ENCODE measurements at regions not wholly inside any gene's neighbourhood (a gene's known extent, or its start where the extent isn't known, plus 50 kb on each side); places are given as distances from the start of the nearest gene placed in this dataset.
"Not testable (repeated sequence)": the region's sequence is repeated elsewhere in the genome, so short reads cannot be mapped to it uniquely, and the experiment has no call there.

- H3K36me3 ChIP-seq (ENCODE audit: control insufficient read depth, insufficient read depth, low read length) = no peaks in the 10 kb centered on the region
- H3K4me3 ChIP-seq (ENCODE audit: low read length) = no peak overlapping the region
- H3K9ac ChIP-seq (ENCODE audit: low read length) = no peak overlapping the region
- H3K9me3 ChIP-seq (ENCODE audit: control insufficient read depth, low read length) = no peaks in the 10 kb centered on the region
- H3K4me1 ChIP-seq (ENCODE audit: control insufficient read depth, insufficient read depth, low read length) = no peaks in the 10 kb centered on the region
- H3K27me3 ChIP-seq (ENCODE audit: control insufficient read depth, insufficient read depth, low read length) = no peaks in the 10 kb centered on the region
Observed at GRCh38 chr11:121872356-121872755, 243.7 kb downstream of the BLID start.

GRCh38 chr11:121870206-121871045 lies 245.6 kb downstream of the BLID start:
- no peak overlapping the region for H3K9ac ChIP-seq (ENCODE audit: low read length)
- no peaks in the 10 kb centered on the region for H3K9me3 ChIP-seq (ENCODE audit: control insufficient read depth, low read length)
- no peak overlapping the region for H3K4me3 ChIP-seq (ENCODE audit: low read length)
- no peaks in the 10 kb centered on the region for H3K36me3 ChIP-seq (ENCODE audit: control insufficient read depth, insufficient read depth, low read length)
- no peaks in the 10 kb centered on the region for H3K27me3 ChIP-seq (ENCODE audit: control insufficient read depth, insufficient read depth, low read length)
- H3K4me1 ChIP-seq (ENCODE audit: control insufficient read depth, insufficient read depth, low read length) = no peaks in the 10 kb centered on the region

- H3K4me3 ChIP-seq (ENCODE audit: low read length) = no peak overlapping the region
- no peaks in the 10 kb centered on the region for H3K27me3 ChIP-seq (ENCODE audit: control insufficient read depth, insufficient read depth, low read length)
- H3K9me3 ChIP-seq (ENCODE audit: control insufficient read depth, low read length) = no peaks in the 10 kb centered on the region
- H3K36me3 ChIP-seq (ENCODE audit: control insufficient read depth, insufficient read depth, low read length) = no peaks in the 10 kb centered on the region
- no peak overlapping the region for H3K9ac ChIP-seq (ENCODE audit: low read length)
- no peaks in the 10 kb centered on the region for H3K4me1 ChIP-seq (ENCODE audit: control insufficient read depth, insufficient read depth, low read length)
Observed at GRCh38 chr11:121869478-121869877, 246.5 kb downstream of the BLID start.

GRCh38 chr11:121866754-121867153 lies 249.3 kb downstream of the BLID start:
- H3K4me3 ChIP-seq (ENCODE audit: low read length) = no peak overlapping the region
- H3K9me3 ChIP-seq (ENCODE audit: control insufficient read depth, low read length) = no peaks in the 10 kb centered on the region
- no peaks in the 10 kb centered on the region for H3K36me3 ChIP-seq (ENCODE audit: control insufficient read depth, insufficient read depth, low read length)
- H3K27me3 ChIP-seq (ENCODE audit: control insufficient read depth, insufficient read depth, low read length) = no peaks in the 10 kb centered on the region
- H3K9ac ChIP-seq (ENCODE audit: low read length) = no peak overlapping the region
- no peaks in the 10 kb centered on the region for H3K4me1 ChIP-seq (ENCODE audit: control insufficient read depth, insufficient read depth, low read length)

- Histone ChIP-seq H3K36me3 (ENCODE audit: control insufficient read depth, insufficient read depth, low read length) (no peaks in the 10 kb centered on the region), H3K9ac (ENCODE audit: low read length) (no peak overlapping the region), H3K9me3 (ENCODE audit: control insufficient read depth, low read length) (no peaks in the 10 kb centered on the region), H3K27me3 (ENCODE audit: control insufficient read depth, insufficient read depth, low read length) (no peaks in the 10 kb centered on the region), H3K4me3 (ENCODE audit: low read length) (no peak overlapping the region), H3K4me1 (ENCODE audit: control insufficient read depth, insufficient read depth, low read length) (no peaks in the 10 kb centered on the region)
Observed at GRCh38 chr11:121864660-121865059, 251.4 kb downstream of the BLID start.

- H3K9me3 ChIP-seq (ENCODE audit: control insufficient read depth, low read length) = no peaks in the 10 kb centered on the region
- no peaks in the 10 kb centered on the region for H3K4me1 ChIP-seq (ENCODE audit: control insufficient read depth, insufficient read depth, low read length)
- no peaks in the 10 kb centered on the region for H3K27me3 ChIP-seq (ENCODE audit: control insufficient read depth, insufficient read depth, low read length)
- no peak overlapping the region for H3K9ac ChIP-seq (ENCODE audit: low read length)
- no peaks in the 10 kb centered on the region for H3K36me3 ChIP-seq (ENCODE audit: control insufficient read depth, insufficient read depth, low read length)
- no peak overlapping the region for H3K4me3 ChIP-seq (ENCODE audit: low read length)
Observed at GRCh38 chr11:121863126-121863525, 252.9 kb downstream of the BLID start.

GRCh38 chr11:121855138-121855537 lies 260.9 kb downstream of the BLID start:
- not testable (repeated sequence) for H3K9ac ChIP-seq (ENCODE audit: low read length); H3K4me3 ChIP-seq (ENCODE audit: low read length); H3K27me3 ChIP-seq (ENCODE audit: control insufficient read depth, insufficient read depth, low read length); H3K36me3 ChIP-seq (ENCODE audit: control insufficient read depth, insufficient read depth, low read length); H3K9me3 ChIP-seq (ENCODE audit: control insufficient read depth, low read length); H3K4me1 ChIP-seq (ENCODE audit: control insufficient read depth, insufficient read depth, low read length)

- H3K27me3 ChIP-seq (ENCODE audit: control insufficient read depth, insufficient read depth, low read length) = no peaks in the 10 kb centered on the region
- H3K36me3 ChIP-seq (ENCODE audit: control insufficient read depth, insufficient read depth, low read length) = no peaks in the 10 kb centered on the region
- no peaks in the 10 kb centered on the region for H3K9me3 ChIP-seq (ENCODE audit: control insufficient read depth, low read length)
- H3K4me3 ChIP-seq (ENCODE audit: low read length) = no peak overlapping the region
- no peaks in the 10 kb centered on the region for H3K4me1 ChIP-seq (ENCODE audit: control insufficient read depth, insufficient read depth, low read length)
- no peak overlapping the region for H3K9ac ChIP-seq (ENCODE audit: low read length)
Observed at GRCh38 chr11:121844016-121844415, 272.0 kb downstream of the BLID start.

- Histone ChIP-seq H3K4me1 (ENCODE audit: control insufficient read depth, insufficient read depth, low read length) (no peaks in the 10 kb centered on the region), H3K36me3 (ENCODE audit: control insufficient read depth, insufficient read depth, low read length) (no peaks in the 10 kb centered on the region), H3K27me3 (ENCODE audit: control insufficient read depth, insufficient read depth, low read length) (no peaks in the 10 kb centered on the region), H3K4me3 (ENCODE audit: low read length) (no peak overlapping the region), H3K9me3 (ENCODE audit: control insufficient read depth, low read length) (no peaks in the 10 kb centered on the region), H3K9ac (ENCODE audit: low read length) (no peak overlapping the region)
Observed at GRCh38 chr11:121842192-121842585, 273.8 kb downstream of the BLID start.

GRCh38 chr11:121841487-121842191 lies 274.4 kb downstream of the BLID start:
- no peaks in the 10 kb centered on the region for H3K9me3 ChIP-seq (ENCODE audit: control insufficient read depth, low read length)
- no peak overlapping the region for H3K9ac ChIP-seq (ENCODE audit: low read length)
- H3K36me3 ChIP-seq (ENCODE audit: control insufficient read depth, insufficient read depth, low read length) = no peaks in the 10 kb centered on the region
- no peak overlapping the region for H3K4me3 ChIP-seq (ENCODE audit: low read length)
- no peaks in the 10 kb centered on the region for H3K4me1 ChIP-seq (ENCODE audit: control insufficient read depth, insufficient read depth, low read length)
- no peaks in the 10 kb centered on the region for H3K27me3 ChIP-seq (ENCODE audit: control insufficient read depth, insufficient read depth, low read length)

GRCh38 chr11:121839781-121840180 lies 276.2 kb downstream of the BLID start:
- no peaks in the 10 kb centered on the region for H3K27me3 ChIP-seq (ENCODE audit: control insufficient read depth, insufficient read depth, low read length)
- H3K9me3 ChIP-seq (ENCODE audit: control insufficient read depth, low read length) = no peaks in the 10 kb centered on the region

GRCh38 chr11:121838571-121838970 lies 277.4 kb downstream of the BLID start:
- Histone ChIP-seq H3K4me1 (ENCODE audit: control insufficient read depth, insufficient read depth, low read length) (no peaks in the 10 kb centered on the region), H3K36me3 (ENCODE audit: control insufficient read depth, insufficient read depth, low read length) (no peaks in the 10 kb centered on the region), H3K9ac (ENCODE audit: low read length) (no peak overlapping the region), H3K9me3 (ENCODE audit: control insufficient read depth, low read length) (no peaks in the 10 kb centered on the region), H3K4me3 (ENCODE audit: low read length) (no peak overlapping the region), H3K27me3 (ENCODE audit: control insufficient read depth, insufficient read depth, low read length) (no peaks in the 10 kb centered on the region)

More at GRCh38 chr11:121839781-121840180, 276.2 kb downstream of the BLID start:
- Histone ChIP-seq H3K4me3 (ENCODE audit: low read length) (no peak overlapping the region), H3K36me3 (ENCODE audit: control insufficient read depth, insufficient read depth, low read length) (no peaks in the 10 kb centered on the region), H3K4me1 (ENCODE audit: control insufficient read depth, insufficient read depth, low read length) (no peaks in the 10 kb centered on the region), H3K9ac (ENCODE audit: low read length) (no peak overlapping the region)

Measured in mucosa of stomach (tissue), 1 donor.